HG03025 (cell line): ENCODE measurements at regions not wholly inside any gene's neighbourhood (a gene's known extent, or its start where the extent isn't known, plus 50 kb on each side); places are given as distances from the start of the nearest gene placed in this dataset.

Experiments
- ATAC-seq: cut with Tn5 transposase; IDR thresholded peaks from one replicate; pipeline ENCODE4 v1.9.1; 2021; ENCODE audit warnings: mild to moderate bottlenecking, moderate library complexity; ENCODE audit not compliant: unreplicated experiment, low FRiP score

DNA sequence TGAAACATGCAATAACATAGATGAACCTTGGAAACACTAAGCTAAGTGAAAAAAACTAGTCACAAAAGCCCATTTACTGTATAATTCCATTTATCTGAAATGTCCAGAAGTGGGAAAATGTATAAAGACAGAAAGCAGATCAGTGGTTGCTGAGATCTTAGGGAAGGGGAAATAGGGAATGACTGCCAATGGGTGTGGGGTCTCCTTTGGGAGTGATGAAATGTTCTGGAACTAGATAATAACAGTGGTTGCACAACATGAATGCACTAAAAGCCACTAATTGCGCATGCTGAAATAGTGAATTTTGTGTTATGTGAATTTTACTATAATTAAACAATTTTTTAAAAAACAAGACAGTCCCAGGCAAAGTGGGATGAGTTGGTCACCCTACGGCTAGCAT is 472.8 kb downstream of the CCDC171 start:
- ATAC-seq, result no peak

DNA sequence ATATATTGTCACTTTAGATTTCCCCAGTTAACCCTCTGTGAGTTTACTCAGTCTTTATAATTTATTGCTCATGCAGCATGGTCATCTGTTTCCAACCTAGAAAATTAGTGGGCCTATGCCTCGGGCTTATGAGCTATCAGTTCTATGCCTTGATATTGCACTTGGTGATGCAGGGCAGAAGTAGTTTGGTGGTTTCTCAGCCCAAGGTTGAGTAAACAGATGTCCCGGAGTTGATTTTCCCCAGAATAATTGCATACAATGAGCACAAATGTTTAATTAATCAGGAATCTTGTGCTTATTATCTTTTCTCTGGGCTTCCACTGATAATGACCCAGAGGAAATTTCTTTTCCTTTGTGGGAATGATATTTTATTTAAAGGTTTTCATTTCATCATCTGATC is 474.0 kb downstream of the CCDC171 start:
- no peak for ATAC-seq

DNA sequence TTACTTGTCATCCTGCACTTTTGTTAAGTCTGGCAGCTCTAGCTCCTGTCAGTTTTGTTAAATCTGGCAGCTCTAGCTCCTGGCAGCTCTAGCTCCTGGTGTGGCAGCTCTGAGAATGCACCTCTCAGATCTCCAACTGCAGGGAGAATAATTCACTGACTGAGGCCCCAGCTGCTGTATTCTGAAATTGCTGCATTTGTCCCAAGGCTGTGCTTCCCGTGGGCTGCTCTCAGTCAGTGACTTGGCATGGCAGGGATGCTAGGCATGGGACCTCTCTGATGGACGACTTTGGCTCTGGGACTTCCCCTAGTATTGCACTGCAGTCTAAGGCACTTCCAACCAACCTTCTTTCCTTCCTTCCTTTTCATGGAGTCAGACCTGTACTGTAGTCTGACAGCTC is 475.7 kb downstream of the CCDC171 start:
- ATAC-seq, result no peak

DNA sequence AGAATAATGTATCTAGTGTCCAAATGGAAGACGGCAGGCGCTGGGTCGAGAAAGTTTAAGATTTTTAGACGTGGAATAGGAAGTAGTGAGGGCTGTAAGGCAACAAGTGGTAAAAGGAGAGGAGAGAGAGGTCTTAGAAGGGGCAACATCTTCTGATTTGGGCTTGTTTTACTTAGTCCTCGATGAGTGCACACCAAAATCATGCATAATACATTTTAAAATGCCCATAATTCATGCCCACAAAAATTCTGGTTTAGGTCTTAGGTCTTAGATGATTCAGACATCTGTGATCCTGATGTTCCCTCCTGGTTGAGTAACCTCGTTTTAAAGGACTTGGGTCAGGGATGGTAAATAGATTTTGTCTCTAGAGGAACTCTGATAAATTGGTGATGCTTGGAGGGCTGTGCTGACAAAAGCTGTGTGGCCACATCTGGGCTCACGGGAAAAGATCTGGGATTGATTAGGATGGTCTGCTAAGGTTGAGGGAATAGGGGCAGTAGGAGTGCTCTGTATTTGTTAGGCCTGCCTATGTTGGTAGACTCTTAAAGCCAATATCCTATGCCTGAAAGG is 476.3 kb downstream of the CCDC171 start:
- ATAC-seq, result no peak

DNA sequence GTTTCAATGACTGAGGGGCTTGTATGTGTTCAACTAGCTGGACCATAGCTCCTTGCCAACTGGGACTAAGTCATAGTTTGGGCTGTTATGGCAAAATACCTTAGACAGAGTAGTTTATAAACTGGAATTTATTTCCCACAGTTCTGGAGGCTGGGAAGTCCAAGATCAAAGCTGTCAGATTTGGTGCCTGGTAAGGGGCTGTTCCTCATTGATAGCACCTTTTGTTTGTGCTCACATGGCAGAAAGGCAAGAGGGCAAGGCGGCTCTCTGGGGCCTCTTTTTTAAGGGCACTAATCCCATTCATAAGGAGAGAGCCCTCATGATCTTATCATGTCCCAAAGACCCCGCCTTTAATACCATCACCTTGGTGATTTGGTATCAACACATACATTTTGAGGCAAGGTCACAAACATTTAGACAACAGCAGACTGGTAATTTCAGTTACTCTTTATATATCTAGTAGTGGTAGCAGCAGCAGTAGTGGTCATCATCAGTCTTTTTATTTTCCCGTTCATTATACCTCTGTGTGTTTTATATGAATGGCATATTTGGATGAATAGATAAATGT is 477.0 kb downstream of the CCDC171 start:
- ATAC-seq, result no peak

DNA sequence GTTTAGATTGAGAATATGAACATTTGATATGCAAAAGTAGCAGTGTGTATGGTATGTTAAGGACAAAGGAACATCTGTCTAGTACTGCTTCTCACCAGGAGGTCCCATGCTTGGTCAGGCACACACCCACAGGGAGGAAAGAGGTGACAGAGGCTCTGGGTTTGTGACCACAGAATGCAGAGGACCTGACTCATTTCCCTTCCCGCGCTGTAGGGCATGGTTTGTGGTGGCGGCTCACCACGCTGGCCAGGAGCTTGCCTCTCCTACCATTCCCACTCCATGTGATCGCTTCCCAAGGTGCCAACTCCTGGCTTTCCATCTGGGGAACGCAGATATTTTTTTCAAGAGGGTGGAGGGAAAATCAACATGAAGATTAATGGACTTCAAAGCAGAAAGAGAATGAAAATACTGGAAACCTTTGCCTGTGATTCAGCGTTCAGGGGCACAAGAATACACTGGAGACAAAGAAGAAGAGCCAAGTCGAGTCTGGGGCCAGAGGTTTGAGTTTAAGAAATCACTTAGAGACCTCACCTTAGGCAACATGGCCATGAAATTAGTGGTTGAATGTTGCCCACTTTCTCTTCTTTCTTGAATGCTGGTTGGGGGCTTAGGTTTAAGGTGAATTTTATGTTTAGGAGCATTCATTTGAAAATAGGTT is 477.8 kb downstream of the CCDC171 start:
- ATAC-seq, result peak; percentile 62

DNA sequence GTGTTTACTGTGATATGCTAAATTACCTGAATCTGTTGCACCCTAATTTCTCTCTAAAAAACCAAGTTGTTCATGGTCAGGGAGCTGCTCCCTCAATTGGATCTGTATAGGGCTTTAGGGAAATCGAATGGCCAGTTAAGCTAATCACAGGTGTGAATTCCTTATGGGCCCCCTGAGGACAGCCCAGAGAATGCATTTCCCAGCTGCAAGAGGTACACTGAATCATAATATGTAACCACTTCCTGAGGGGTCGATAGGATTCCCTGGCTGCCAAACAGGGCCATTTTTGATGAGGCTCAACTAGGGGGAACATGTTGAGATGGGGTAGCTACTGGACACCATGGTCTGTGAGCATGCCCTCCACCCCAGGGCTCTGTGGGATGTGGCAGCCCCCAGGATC is 478.6 kb downstream of the CCDC171 start:
- no peak for ATAC-seq

DNA sequence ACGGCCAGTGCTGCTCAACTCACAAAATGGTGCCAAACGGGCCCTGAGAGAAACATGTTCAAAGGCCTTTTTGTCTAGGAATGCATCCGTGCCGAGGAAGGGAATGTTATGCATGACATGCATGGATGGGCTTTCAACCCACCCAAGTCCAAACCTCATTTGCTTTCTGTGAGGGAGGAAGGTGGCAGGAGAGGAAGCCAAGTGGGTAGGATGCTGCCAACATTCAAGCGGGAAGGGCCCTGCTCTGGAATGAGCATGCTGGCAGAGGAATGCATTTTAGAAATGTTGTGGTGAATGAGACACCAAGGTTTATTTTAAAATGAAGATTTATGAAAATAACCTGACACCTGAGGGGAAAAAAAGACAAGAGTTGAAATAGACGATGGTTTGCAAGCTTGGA is 479.1 kb downstream of the CCDC171 start:
- ATAC-seq, result no peak

DNA sequence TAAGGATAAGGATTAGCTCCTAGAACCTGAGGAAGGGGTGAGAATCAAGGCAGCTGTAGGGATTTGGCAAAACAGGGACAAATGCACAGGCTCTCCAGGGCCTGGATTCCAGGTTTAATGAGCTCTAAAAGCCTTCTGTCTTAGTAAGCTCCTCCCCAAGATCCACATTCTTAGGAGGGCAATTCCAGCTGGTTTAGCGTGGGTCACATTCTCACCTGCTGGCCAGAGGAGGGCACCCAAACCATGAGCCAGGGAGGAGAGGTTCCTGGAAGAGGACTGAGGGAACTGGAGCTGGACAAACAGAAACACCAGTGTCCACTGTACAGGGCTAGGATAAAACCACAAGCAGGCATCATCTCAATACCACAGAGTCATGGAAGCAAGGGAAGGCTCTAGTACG is 480.0 kb downstream of the CCDC171 start:
- no peak for ATAC-seq

DNA sequence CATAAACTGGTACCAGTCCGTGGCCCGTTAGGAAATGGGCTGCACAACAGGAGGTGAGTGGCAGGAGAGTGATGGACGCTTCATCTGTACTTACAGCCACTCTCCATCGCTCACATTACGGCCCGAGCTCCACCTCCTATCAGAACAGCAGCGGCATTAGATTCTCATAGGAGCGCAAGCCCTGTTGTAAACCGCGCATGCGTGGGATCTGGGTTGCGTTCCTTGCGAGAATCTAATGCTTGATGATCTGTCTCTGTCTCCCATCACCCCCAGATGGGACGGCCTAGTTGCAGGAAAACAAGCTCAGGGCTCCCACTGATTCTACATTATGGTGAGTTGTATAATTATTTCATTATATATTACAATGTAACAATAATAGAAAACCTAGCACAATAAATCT is 480.4 kb downstream of the CCDC171 start:
- ATAC-seq, result no peak

DNA sequence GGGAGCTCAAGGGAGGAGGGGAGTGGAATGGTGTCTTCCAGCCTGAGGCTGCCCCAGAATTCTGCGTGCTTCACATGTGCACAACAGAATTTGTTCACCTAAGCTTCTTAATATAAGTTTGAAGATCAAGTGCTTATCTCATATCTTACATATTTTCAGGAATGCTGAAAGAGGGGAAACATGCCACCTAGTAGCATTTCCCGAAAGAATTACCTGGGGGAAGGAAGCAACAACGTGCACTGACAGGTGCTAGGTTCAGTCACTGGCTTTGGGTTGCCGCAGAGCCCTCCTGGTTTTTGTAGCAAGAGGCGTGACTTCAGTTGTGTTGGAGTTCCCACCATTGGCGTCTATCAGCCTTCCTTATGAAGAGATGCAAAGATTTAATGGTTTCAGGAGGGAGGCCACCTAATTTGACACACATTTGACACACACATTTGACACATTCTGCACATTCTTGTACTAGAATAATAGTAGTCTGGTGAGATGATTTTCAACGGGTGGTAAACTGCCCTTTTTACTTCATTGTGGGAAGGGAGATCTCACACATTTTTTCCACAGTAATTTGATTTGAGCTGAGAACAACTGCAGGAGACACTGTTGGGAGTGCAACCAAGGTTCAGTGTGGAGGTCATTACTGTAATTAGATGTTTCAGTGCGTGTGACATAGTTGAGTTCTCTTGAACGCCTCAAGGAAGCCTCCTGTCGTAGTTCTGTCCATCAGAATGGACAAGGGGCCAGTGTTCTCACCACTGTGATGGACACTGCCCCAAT is 481.3 kb downstream of the CCDC171 start:
- ATAC-seq, result no peak

DNA sequence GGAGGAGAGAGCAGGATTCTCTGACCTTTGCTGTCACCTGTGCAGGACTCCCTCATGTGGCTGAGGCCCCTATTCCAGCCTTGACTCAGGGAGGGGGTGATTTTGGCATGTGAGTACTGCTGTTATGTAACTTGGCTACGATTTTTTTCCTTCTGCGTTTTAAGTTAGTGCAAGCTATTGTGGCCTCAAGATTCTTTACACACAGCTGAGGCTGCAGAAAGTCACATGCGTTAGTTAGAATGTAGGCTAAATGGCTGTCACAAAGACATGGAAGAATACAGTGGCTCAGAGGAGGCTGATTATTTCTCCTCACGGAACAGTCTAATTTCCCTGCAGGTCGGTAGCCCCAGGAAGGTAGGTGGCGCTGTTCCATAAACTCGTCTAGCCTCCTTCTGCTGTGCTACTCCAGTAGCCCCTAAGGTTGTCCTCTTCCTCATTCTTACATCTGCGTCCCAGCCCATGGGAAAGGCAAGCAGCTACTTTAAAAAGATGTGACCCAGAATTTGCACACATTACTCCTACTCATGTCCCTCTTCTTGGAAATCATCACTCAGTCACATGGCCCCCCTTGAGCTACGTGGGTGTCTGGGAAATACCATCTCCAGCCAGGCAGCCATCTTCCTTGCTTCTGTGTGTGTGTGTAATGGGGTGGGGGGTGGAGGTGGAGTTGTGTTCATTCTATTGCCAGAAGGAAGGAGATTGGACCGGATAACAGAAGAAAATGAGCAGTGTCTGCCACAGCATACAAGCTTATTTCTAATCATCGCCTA is 486.6 kb downstream of the CCDC171 start:
- ATAC-seq, result no peak

DNA sequence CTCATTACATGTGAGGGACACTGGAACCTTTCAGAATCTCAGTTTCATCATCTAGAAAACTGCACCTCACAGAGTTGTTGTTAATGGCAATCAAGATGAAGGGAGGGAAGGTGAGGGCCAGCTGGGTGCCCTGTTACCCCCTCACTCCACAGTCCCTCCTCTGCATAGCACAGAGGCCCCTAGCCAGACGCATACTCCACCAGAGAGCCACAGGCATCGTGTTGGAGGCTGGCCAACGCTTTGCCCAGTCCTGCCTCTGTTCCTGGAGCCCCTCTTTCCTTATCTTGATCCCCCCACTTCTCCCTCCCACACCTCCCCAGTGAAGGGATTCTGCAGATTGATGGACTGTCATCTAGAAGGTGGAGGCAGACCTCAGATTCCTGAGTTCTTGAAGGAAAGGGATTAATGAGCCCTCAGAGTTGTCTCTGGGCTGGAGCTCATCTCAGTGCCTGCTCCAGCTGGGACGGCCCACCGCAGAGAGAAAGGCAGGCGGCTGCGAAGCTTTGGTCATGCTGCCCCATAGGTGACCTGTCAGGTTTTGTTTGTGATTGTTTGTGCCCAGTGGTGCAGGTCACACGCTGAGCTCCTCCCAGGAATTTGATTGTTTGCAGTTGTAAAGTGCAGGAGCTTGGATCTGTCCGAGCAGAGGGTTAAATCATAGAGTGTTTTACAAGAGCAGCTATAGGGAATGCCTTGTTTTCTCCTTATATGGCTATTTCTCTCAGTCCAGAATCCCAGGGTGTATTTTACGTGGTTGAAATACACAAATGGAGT is 487.3 kb downstream of the CCDC171 start:
- ATAC-seq, result no peak

DNA sequence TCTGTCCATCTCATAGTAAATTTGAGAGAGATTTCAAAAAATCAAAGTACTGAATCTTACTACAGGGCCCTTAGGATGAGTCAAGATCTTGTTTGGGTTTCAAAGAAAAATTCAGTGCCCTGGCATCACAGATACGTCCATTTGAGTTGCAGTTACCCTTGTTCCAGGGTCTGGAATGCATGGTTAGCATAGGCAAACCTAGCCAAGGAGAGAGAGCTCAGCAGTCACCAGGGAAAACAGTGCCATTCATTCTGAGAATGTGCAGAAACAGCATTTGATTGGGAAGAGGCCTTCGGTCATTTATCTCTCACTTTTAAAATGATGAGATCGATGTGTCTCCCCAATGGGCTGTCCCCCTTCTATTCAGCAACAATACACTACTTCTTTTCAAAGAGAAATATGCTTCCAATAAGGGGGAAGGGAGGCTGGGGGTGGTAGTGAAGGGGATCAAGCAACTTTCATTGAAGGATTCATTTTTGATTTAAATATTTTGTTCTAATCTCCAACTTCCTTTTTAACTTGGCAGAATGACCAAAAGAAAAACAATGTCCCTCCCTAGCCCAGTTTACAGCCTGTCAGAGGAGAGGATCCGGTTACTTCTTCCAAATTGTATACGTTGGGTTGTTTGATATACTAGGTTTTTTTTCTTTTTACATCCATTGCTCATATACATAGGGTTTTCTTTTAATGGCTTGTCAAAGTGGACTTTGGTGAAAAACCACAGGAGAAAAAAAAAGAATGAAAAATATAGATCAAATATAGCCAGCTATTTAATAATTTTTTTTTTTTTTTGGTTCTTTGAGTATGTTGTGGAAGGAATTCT is 491.1 kb downstream of the CCDC171 start:
- no peak for ATAC-seq

DNA sequence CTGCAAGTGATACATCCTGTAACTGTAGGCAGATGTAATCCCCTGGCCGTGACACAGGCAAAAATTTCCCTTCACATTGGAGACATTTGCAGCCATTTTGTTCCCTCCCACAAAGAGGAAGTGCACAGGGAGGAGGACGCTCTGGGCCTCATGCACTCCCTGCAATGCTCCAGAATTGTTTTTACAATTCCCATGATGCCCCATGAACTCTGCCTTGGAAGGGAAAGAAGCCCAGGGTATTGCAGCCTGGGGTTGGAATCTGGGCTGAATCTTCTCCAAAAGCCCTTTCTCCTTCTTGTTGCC is 491.7 kb downstream of the CCDC171 start:
- no peak for ATAC-seq

DNA sequence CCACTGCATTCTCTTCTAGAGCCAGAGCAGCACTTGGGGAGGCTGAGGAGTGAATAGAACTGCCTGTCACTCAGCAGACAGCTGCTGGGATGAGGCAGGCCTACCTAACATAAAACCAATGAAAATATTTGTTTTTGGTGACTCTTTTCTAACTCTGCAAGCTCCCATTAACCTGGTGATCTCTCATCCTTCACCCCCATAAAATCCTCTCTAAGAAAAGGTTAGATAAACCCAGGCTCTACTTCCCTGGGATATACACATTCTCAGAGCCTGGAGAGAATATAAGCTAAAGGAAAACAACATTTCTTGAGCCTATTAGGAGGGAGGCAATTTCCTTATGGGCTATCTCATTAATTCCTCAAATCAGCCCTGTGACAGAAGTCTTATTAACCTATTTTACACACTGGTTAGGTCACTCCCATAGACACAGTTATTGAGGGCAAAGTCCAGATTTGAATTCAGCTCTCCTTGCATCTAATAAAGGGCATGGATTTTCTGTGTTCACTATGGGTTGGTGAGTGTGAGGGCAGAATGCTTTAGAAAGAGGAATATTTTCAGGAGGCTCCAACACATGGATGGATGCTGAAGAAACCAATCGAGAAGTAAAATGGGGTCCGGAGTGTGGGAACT is 492.9 kb downstream of the CCDC171 start:
- no peak for ATAC-seq

DNA sequence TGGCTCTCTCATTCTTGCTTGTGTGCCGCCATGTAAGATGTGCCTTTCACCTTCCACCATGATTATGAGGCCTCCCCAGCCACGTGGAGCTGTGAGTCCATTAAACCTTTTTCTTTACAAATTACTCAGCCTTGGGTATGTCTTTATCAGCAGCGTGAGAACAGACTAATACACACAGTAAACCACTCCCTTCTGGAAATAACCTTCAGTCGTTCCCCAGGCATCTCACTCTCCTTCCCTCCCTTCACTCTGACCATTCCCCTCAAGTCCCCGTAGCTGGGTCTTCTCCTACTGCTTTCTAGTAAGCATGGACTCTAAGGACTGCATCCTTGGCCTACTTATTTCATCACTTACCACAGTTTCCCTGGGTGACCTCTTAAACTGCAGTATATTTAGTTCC is 493.9 kb downstream of the CCDC171 start:
- no peak for ATAC-seq

DNA sequence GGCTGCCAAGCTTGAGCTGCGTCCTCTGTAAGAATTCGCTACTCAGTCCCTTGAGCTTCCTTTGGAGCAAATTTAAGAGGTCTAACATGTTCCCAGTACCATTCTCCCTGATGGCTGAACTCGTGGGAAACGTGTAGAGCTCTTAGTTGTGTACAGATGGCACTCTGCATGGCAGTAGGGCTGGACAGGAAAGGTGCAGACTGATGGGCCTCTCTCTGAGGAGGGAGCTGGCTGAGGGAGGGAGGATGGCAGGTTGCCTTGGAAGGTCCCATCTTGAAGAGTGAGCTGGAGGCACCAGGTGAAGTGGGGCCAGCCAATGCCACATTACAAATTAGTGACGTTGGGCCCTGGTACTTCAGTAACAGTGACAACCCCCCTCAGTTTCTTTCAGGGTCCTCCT is 495.3 kb downstream of the CCDC171 start:
- no peak for ATAC-seq

DNA sequence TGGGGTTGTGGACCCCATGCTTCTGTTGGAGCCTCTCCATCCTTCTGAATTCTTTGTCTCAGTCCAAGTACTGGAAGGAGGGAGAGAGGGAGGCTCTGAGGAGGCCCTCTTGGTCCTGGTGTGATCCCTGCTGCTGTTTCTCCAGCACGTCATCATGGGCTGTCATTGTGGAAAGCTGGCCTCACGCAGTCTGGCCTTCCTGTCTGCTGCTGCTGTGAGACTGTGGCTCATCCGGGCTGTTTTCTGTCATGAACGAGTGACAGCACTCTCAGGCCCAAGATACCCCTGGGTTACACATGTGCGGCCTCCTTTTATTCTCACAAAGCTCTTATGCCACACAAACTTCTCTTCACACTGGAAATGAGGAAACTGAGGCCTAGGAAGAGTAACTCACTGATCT is 499.3 kb downstream of the CCDC171 start:
- no peak for ATAC-seq
